ENCODE measurements at regions not wholly inside any gene's neighbourhood (a gene's known extent, or its start where the extent isn't known, plus 50 kb on each side); places are given as distances from the start of the nearest gene placed in this dataset.

GRCh38 chr6:154945271-154945890 is 49.7 kb upstream of the TIAM2 start:
- TF ChIP-seq EP300 (IDR thresholded peaks at IDR 0.05) (no peak), POLR2A (IDR thresholded peaks at IDR 0.05; ENCODE audit: low read length) (no peak)
